ENCODE measurements at regions not wholly inside any gene's neighbourhood (a gene's known extent, or its start where the extent isn't known, plus 50 kb on each side); places are given as distances from the start of the nearest gene placed in this dataset.

DNA sequence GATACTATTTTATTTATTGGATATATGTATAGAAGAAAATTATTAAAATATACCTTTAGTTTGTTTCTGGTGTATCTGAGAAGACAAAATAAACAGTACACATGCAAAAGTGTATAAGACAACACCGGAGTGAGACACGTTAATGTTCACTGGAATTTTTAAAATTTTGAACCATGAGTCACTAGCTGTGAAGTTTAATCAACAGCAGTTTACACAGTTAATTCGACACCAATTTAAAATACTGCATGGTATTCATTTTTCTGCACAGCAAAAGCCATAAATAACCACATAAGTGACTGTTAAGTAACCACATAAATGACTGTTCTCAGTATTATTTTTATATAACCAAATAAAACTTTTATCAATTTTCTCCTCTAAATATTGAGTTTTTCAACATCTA, 418.7 kb upstream of the NBEA start:
- Mint-ChIP-seq H3K27me3 (ENCODE audit: low read depth) (no peaks in the 10 kb centered on the region), H3K27ac (no peak overlapping the region), H3K9me3 (no peaks in the 10 kb centered on the region), H3K36me3 (ENCODE audit: insufficient read depth in 1 of 3, low read depth in 3 of 3) (no peaks in the 10 kb centered on the region), H3K4me3 (no peak overlapping the region), H3K4me1 (no peaks in the 10 kb centered on the region)
- Histone ChIP-seq H2BK120ac (ENCODE audit: low read depth, low read length, poor library complexity, severe bottlenecking) (no peak overlapping the region), H3K18ac (ENCODE audit: insufficient read length, low read depth, low read length) (no peak overlapping the region), H2BK15ac (ENCODE audit: low read depth, low read length) (no peak overlapping the region), H3K27ac (ENCODE audit: insufficient read length, low read depth, low read length) (no peak overlapping the region), H2BK5ac (ENCODE audit: insufficient read length, low read length) (no peak overlapping the region), H3K23ac (ENCODE audit: insufficient read length, low read depth, low read length) (no peak overlapping the region), H3K4me2 (ENCODE audit: insufficient read depth, insufficient read length, low read length) (no peak overlapping the region), H4K8ac (replicated peaks; ENCODE audit: insufficient read length, low read depth, low read length) (no peak overlapping the region), H4K5ac (ENCODE audit: insufficient read length, low read depth, low read length) (no peak overlapping the region), H3K79me2 (ENCODE audit: insufficient read depth, low read length) (no peaks in the 10 kb centered on the region), H3K4me1 (ENCODE audit: insufficient read depth, low read length) (no peaks in the 10 kb centered on the region; the same call in 1 of the 2 replicates), H4K91ac (ENCODE audit: insufficient read length, low read depth, low read length) (no peak overlapping the region), H3K23me2 (ENCODE audit: insufficient read length, low read depth, low read length, poor library complexity, severe bottlenecking) (no peaks in the 10 kb centered on the region), H2BK20ac (ENCODE audit: low read depth, low read length, poor library complexity, severe bottlenecking) (no peak overlapping the region), H3K27me3 (ENCODE audit: insufficient read depth, low read length) (no peaks in the 10 kb centered on the region), H3T11ph (ENCODE audit: low read length) (no peak overlapping the region), H2AK5ac (ENCODE audit: insufficient read length, low read length) (no peak overlapping the region), H4K20me1 (ENCODE audit: control insufficient read depth, insufficient read depth, insufficient read length) (no peaks in the 10 kb centered on the region), H3K9ac (ENCODE audit: extremely low read depth, insufficient read length, low read length) (no peak overlapping the region), H3K79me1 (ENCODE audit: insufficient read depth, low read depth, low read length, poor library complexity, severe bottlenecking) (no peaks in the 10 kb centered on the region), H3K4ac (ENCODE audit: low read depth, low read length) (no peak overlapping the region), H3K56ac (ENCODE audit: insufficient read length, low read depth, low read length) (no peak overlapping the region), H3K9me3 (ENCODE audit: control insufficient read depth, low read depth, low read length) (no peaks in the 10 kb centered on the region), H2BK12ac (ENCODE audit: insufficient read length, low read depth, low read length) (no peak overlapping the region), H3K14ac (ENCODE audit: insufficient read depth, low read length) (no peak overlapping the region), H2AFZ (ENCODE audit: low read length) (no peak overlapping the region)
- TF ChIP-seq, protein P1, sequence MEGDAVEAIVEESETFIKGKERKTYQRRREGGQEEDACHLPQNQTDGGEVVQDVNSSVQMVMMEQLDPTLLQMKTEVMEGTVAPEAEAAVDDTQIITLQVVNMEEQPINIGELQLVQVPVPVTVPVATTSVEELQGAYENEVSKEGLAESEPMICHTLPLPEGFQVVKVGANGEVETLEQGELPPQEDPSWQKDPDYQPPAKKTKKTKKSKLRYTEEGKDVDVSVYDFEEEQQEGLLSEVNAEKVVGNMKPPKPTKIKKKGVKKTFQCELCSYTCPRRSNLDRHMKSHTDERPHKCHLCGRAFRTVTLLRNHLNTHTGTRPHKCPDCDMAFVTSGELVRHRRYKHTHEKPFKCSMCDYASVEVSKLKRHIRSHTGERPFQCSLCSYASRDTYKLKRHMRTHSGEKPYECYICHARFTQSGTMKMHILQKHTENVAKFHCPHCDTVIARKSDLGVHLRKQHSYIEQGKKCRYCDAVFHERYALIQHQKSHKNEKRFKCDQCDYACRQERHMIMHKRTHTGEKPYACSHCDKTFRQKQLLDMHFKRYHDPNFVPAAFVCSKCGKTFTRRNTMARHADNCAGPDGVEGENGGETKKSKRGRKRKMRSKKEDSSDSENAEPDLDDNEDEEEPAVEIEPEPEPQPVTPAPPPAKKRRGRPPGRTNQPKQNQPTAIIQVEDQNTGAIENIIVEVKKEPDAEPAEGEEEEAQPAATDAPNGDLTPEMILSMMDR (conservative IDR thresholded peaks at IDR 0.05) = no peak
- no CpG with 5 or more reads among the region's 3 CpGs for WGBS (ENCODE audit: extremely low coverage, insufficient read length, low lambda C conversion rate)
- DNase-seq = no peak

All from H9 (cell line).